HL-60 (cell line): ENCODE measurements at regions not wholly inside any gene's neighbourhood (a gene's known extent, or its start where the extent isn't known, plus 50 kb on each side); places are given as distances from the start of the nearest gene placed in this dataset.

Source experiments
- CTCF ChIP-seq: IDR thresholded peaks from one replicate; pipeline ENCODE4 v1.5.1; 2011; ENCODE audit warnings: low read length, control low read depth, inconsistent platforms; ENCODE audit not compliant: insufficient read depth
- TF ChIP-seq, protein P1 (sequence below): IDR thresholded peaks from 2 replicates; pipeline ENCODE4 v1.6.1; 2012; ENCODE audit warnings: low read depth; ENCODE audit not compliant: insufficient replicate concordance

DNA sequence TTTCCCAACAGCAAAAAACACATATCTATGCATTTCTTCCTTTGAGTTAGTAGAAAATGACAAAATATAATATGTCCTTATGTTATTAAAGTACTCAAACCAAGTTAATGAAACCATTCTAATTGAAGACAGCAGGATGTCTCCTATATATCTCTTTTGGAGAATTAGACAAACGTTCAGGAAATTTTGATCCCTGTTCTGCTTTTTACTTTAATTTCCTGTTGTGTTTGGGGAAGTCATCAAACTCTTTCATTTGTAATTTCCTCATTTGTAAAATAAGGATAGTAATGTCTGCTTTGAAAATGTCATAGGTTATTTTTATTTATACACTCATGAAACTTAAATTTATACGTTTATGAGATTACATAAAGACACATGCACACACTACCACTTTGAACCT, 281.8 kb upstream of the ANO5 start:
- TF ChIP-seq CTCF, result no peak
- TF ChIP-seq, protein P1, sequence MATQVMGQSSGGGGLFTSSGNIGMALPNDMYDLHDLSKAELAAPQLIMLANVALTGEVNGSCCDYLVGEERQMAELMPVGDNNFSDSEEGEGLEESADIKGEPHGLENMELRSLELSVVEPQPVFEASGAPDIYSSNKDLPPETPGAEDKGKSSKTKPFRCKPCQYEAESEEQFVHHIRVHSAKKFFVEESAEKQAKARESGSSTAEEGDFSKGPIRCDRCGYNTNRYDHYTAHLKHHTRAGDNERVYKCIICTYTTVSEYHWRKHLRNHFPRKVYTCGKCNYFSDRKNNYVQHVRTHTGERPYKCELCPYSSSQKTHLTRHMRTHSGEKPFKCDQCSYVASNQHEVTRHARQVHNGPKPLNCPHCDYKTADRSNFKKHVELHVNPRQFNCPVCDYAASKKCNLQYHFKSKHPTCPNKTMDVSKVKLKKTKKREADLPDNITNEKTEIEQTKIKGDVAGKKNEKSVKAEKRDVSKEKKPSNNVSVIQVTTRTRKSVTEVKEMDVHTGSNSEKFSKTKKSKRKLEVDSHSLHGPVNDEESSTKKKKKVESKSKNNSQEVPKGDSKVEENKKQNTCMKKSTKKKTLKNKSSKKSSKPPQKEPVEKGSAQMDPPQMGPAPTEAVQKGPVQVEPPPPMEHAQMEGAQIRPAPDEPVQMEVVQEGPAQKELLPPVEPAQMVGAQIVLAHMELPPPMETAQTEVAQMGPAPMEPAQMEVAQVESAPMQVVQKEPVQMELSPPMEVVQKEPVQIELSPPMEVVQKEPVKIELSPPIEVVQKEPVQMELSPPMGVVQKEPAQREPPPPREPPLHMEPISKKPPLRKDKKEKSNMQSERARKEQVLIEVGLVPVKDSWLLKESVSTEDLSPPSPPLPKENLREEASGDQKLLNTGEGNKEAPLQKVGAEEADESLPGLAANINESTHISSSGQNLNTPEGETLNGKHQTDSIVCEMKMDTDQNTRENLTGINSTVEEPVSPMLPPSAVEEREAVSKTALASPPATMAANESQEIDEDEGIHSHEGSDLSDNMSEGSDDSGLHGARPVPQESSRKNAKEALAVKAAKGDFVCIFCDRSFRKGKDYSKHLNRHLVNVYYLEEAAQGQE, result no peak
